GM12874 (cell line): ENCODE measurements at regions not wholly inside any gene's neighbourhood (a gene's known extent, or its start where the extent isn't known, plus 50 kb on each side); places are given as distances from the start of the nearest gene placed in this dataset.

ENCODE experiments used
- CTCF ChIP-seq: IDR thresholded peaks from 2 replicates; pipeline ENCODE4 v1.5.1; 2011; ENCODE audit warnings: low read depth, mild to moderate bottlenecking, control low read depth, low read length, moderate library complexity; ENCODE audit not compliant: insufficient read depth

DNA sequence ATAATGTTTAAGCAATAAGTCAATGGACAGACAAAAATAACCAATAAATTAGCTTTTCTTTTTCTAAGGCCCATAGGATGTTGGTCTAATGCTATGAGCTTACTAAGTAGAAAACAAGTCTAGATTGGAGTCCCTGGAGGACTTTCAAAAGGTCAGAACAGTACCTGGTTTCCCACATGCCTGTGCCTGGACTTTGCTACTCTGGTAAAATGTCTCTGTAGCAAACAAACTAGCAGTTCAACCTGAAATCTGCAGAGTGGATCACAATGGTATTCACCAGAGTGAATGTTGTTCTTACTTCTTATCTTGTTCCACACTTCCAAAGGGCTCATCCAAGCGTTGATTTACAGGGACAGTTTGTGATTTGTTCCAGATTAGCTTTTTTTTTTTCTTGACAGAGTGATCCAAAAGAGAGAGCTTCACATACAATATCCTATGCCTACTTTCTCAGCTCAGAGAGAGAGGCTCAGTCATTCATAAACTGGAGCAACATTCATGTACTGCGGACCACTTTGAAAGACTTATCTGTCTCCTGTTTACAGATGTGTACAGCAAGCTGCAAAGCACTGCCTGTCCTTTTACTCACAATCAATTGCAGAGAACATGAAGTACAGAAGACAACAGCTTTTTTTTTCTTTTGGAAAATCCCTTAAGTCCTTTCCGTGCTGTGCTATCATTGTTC is 466.1 kb downstream of the SPATA31D1 start:
- no peak for TF ChIP-seq CTCF

- no peak for TF ChIP-seq CTCF
Observed at GRCh38 chr9:82456642-82457041, 468.1 kb downstream of the SPATA31D1 start.

DNA sequence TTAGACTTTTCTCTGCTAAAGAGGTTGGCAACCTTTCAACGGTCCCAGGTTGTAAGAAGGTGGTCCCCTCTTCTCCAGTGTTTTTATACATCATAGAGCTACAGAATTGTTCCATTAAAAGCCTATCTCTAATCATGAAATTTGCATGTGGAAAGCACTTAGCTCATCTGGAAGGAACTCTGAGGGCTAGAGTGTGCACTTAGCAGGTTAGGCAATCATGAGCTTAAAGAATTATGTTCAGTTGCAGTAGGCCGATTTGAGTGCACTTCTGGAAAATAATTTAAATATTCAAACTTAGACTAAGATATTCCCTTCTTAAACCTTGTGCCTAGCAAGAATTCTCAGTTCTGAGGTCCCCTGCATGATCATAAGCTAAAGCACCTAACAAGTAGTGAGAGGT is 468.7 kb downstream of the SPATA31D1 start:
- TF ChIP-seq CTCF = no peak

GRCh38 chr9:82457891-82458290 is 469.3 kb downstream of the SPATA31D1 start:
- no peak for TF ChIP-seq CTCF

DNA sequence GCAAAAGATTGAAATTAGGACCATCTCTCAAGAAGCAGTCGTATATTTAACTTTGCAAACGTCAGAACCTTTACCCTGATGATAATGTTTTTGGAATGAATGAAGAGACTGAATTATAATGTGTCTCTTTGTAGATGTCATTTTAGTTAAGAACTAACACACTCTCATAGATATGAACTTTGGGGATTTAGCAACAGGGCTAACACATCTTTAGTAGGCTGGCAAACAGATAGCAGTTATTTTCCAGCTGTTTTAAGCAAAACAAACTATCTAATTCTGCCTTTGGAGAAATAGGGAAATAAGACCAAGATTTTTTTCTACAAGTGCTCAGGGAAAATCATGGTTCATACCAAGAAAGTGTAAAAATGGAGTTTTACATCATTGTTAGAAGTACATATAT is 469.7 kb downstream of the SPATA31D1 start:
- no peak for TF ChIP-seq CTCF

DNA sequence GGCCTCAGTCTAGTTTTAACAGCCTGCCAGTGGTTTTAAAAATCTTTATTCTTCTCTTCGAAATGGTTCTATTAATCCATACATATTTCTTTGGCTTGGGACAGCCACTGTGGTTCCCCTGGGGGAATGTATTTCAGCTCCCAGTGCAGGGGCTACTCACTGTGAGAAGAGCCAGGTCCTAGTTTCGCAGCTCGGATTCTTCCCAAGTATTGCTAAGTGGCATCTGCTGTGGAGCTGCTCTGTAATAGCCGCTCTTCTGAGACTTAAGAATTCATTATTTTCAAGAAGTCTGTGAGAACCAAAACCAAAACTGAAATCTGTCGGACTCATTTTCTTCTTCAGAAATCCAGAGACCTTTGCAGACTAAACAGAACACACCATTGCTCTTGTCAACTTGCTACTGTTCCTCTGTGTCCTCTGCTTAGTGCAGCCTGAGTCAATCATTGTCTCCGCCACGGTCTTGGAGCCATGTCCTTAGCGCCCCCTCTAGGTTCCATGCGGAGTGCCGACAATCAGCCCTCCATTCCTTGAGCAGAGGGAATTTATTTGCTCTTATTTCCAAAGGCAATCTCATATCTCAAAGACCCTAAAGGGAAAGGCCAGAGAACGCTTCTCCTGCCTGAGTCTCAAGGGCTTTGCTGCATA is 478.2 kb downstream of the SPATA31D1 start:
- TF ChIP-seq CTCF = no peak

DNA sequence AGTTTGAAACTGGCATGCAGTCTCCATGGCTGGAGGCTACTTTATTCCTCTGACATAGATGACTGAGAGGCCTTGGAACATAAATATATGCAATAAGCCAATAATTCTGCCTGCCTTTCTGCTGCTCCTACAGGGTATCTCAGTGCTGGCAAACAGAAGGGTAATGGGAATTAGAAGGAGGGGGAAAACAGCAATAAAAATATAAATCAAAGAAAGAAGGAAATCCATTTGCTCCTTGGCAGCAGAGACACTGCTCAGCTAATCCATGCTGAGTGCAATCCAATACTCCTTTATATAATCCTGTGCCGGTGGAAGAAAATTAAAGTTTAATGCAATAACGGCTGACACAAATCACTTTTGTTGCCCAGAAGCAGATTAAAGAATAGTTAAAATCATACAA is 478.9 kb downstream of the SPATA31D1 start:
- no peak for TF ChIP-seq CTCF
